Mucosa of descending colon (tissue), 3 donors: ENCODE measurements at regions not wholly inside any gene's neighbourhood (a gene's known extent, or its start where the extent isn't known, plus 50 kb on each side); places are given as distances from the start of the nearest gene placed in this dataset.

Experiments
- ATAC-seq: fragments of 200-7000 bp; cut with Tn5 transposase; one replicate; pipeline ENCODE4 v1.9.1; 2020; ENCODE audit warnings: mild to moderate bottlenecking, moderate library complexity
- DNase-seq, 3 donors: peaks; one replicate each; pipeline ENCODE4 v3.0.0-alpha.2; 2020
- H3K36me3 ChIP-seq: fragments of 200-600 bp; one replicate; pipeline ENCODE4 v1.8.0; 2021; ENCODE audit warnings: low read depth, mild to moderate bottlenecking
- H3K4me1 ChIP-seq: fragments of 200-600 bp; one replicate; pipeline ENCODE4 v1.8.0; 2021; ENCODE audit warnings: low read depth, mild to moderate bottlenecking
- H3K4me3 ChIP-seq: fragments of 200-600 bp; one replicate; pipeline ENCODE4 v1.8.0; 2021; ENCODE audit warnings: mild to moderate bottlenecking
- H3K9me3 ChIP-seq: fragments of 200-600 bp; one replicate; pipeline ENCODE4 v1.8.0; 2021; ENCODE audit warnings: mild to moderate bottlenecking
- CTCF ChIP-seq: fragments of 200-600 bp; IDR thresholded peaks from one replicate; pipeline ENCODE4 v1.8.0; 2022; ENCODE audit warnings: antibody characterized with exemption, mild to moderate bottlenecking
- intact Hi-C, 2 donors: fragments of 100-400 bp; cut with DNase I in 1 of 2; cut with micrococcal nuclease in 1 of 2; formaldehyde crosslinking; loops; one replicate each; pipeline versions ENCODE4 v1.11.0 to v1.11.1; 2022; cut with DNase I, micrococcal nuclease
- donor health status: DM: no; HTN: no; CAD: no; lungs with moderate emphysema.
- donor health status: DM: no; HTN: no; CAD: no.
- donor health status: DM: no; HTN: yes; CAD: no.

GRCh38 chr7:88686468-88687229 is 72.9 kb upstream of the ZNF804B start:
- no peaks in the 10 kb centered on the region for H3K36me3 ChIP-seq
- H3K9me3 ChIP-seq = no peaks in the 10 kb centered on the region
- intact Hi-C loops = no loop called here
- H3K4me1 ChIP-seq = no peaks in the 10 kb centered on the region
- H3K4me3 ChIP-seq = no peak overlapping the region
- ATAC-seq (no peak), DNase-seq (no peak)
- no peak for TF ChIP-seq CTCF

GRCh38 chr7:88681682-88682081 is 77.8 kb upstream of the ZNF804B start:
- ATAC-seq (no peak), DNase-seq (no peak)
- no peak for TF ChIP-seq CTCF
- Histone ChIP-seq H3K4me3 (no peak overlapping the region), H3K36me3 (no peaks in the 10 kb centered on the region), H3K4me1 (no peaks in the 10 kb centered on the region), H3K9me3 (no peaks in the 10 kb centered on the region)
- intact Hi-C loops = no loop called here

GRCh38 chr7:88670536-88670935 is 89.0 kb upstream of the ZNF804B start:
- no peak for DNase-seq
- H3K36me3 ChIP-seq = no peaks in the 10 kb centered on the region
- H3K4me1 ChIP-seq = no peaks in the 10 kb centered on the region
- intact Hi-C loops = no loop called here
- no peaks in the 10 kb centered on the region for H3K9me3 ChIP-seq
- TF ChIP-seq CTCF = no peak
- ATAC-seq = no peak
- no peak overlapping the region for H3K4me3 ChIP-seq

- Histone ChIP-seq H3K9me3 (no peaks in the 10 kb centered on the region), H3K4me3 (no peak overlapping the region), H3K36me3 (no peaks in the 10 kb centered on the region), H3K4me1 (no peaks in the 10 kb centered on the region)
- ATAC-seq (no peak), DNase-seq (no peak)
- TF ChIP-seq CTCF = no peak
- intact Hi-C loops = no loop called here
These were observed 89.6 kb upstream of the ZNF804B start for GRCh38 chr7:88669913-88670312.

- H3K4me1 ChIP-seq = no peaks in the 10 kb centered on the region
- no peaks in the 10 kb centered on the region for H3K9me3 ChIP-seq
- H3K36me3 ChIP-seq = no peaks in the 10 kb centered on the region
- H3K4me3 ChIP-seq = no peak overlapping the region
- DNase-seq (no peak), ATAC-seq (no peak)
- TF ChIP-seq CTCF = no peak
- intact Hi-C loops = no loop called here
These were observed 90.9 kb upstream of the ZNF804B start for GRCh38 chr7:88668591-88668990.

GRCh38 chr7:88666626-88667025 is 92.9 kb upstream of the ZNF804B start:
- H3K36me3 ChIP-seq = no peaks in the 10 kb centered on the region
- intact Hi-C loops = no loop called here
- DNase-seq (no peak), ATAC-seq (no peak)
- no peaks in the 10 kb centered on the region for H3K9me3 ChIP-seq
- no peak overlapping the region for H3K4me3 ChIP-seq
- no peaks in the 10 kb centered on the region for H3K4me1 ChIP-seq
- no peak for TF ChIP-seq CTCF
